ENCODE measurements at regions not wholly inside any gene's neighbourhood (a gene's known extent, or its start where the extent isn't known, plus 50 kb on each side); places are given as distances from the start of the nearest gene placed in this dataset.

- Histone ChIP-seq H3K4ac (replicated peaks; ENCODE audit: insufficient read length, low read depth, low read length) (no peak overlapping the region), H3K27ac (ENCODE audit: low read depth, low read length) (no peak overlapping the region), H2BK15ac (ENCODE audit: low read length) (no peak overlapping the region), H3K9ac (replicated peaks in 1 of 4; ENCODE audit: extremely low read depth in 1 of 4, low read depth in 3 of 4, low read length in 3 of 4) (no peak overlapping the region), H4K91ac (replicated peaks; ENCODE audit: insufficient read length, low read length) (no peak overlapping the region), H3K4me2 (ENCODE audit: insufficient read depth in 1 of 2, low read depth in 2 of 2, low read length in 2 of 2) (no peak overlapping the region), H4K5ac (ENCODE audit: insufficient read length, low read depth, low read length) (no peak overlapping the region), H3K56ac (replicated peaks; ENCODE audit: insufficient read length, low read depth, low read length) (no peak overlapping the region), H2BK5ac (ENCODE audit: low read depth, low read length) (no peak overlapping the region), H4K8ac (ENCODE audit: extremely low read depth, insufficient read depth, low read length) (no peak overlapping the region), H3K4me1 (replicated peaks in 1 of 4; ENCODE audit: control insufficient read depth in 3 of 4, insufficient read depth in 4 of 4, low read length in 3 of 4) (peaks cover 0 to 13% (median 6%) of the 10 kb centered on the region in 4 experiments; a peak in 4 of 7 replicates), H3K79me1 (ENCODE audit: low read depth, low read length) (no peaks in the 10 kb centered on the region), H3K27me3 (replicated peaks in 1 of 4; ENCODE audit: control insufficient read depth in 3 of 4, extremely low read depth in 1 of 4, insufficient read depth in 3 of 4, low read length in 3 of 4) (no peaks in the 10 kb centered on the region), H2BK12ac (ENCODE audit: low read depth, low read length) (no peak overlapping the region), H3K23me2 (ENCODE audit: low read depth, low read length) (peaks cover 4% of the 10 kb centered on the region; the same call in 1 of the 2 replicates), H3K14ac (ENCODE audit: insufficient read length) (no peak overlapping the region), H3K18ac (ENCODE audit: extremely low read depth, low read length) (no peak overlapping the region), H3K79me2 (ENCODE audit: control insufficient read depth in 1 of 2, insufficient read depth in 2 of 2, low read length in 2 of 2) (no peaks in the 10 kb centered on the region), H3K36me3 (ENCODE audit: control insufficient read depth in 2 of 4, insufficient read depth in 4 of 4, low read length in 3 of 4) (no peaks in the 10 kb centered on the region), H2AFZ (ENCODE audit: low read length) (no peak overlapping the region), H4K20me1 (replicated peaks in 1 of 2; ENCODE audit: control insufficient read depth in 1 of 2, insufficient read depth in 2 of 2, low read length in 2 of 2) (no peaks in the 10 kb centered on the region), H3K9me3 (ENCODE audit: insufficient read depth in 2 of 2, low read depth in 1 of 2, low read length in 1 of 2) (no peaks in the 10 kb centered on the region), H2BK20ac (ENCODE audit: low read length) (no peak overlapping the region), H2AK5ac (ENCODE audit: low read depth, low read length) (no peak overlapping the region), H3K23ac (ENCODE audit: insufficient read length) (no peak overlapping the region), H2BK120ac (replicated peaks; ENCODE audit: low read depth, low read length) (no peak overlapping the region), H3K4me3 (ENCODE audit: extremely low read depth in 1 of 4, insufficient read depth in 2 of 4, low read depth in 3 of 4, low read length in 4 of 4) (no peak overlapping the region)
- DNase-seq (ENCODE audit: low read depth in 1 of 2, low spot score in 2 of 2) (no peak), FAIRE-seq (no peak)
- WGBS, 2 experiments (ENCODE audit: extremely low coverage in 1 of 2, insufficient coverage in 1 of 2, insufficient read length in 1 of 2, insufficient replicate concordance in 2 of 2, low coverage in 1 of 2, low lambda C conversion rate in 2 of 2, missing lambda C conversion rate in 1 of 2): 83% methylated on average over 17 of the region's 18 CpGs; no CpG with 5 or more reads in 1 of the 2 experiments
- POLR2A ChIA-PET (ENCODE audit: partially characterized antibody): no interaction called here
- CTCF ChIA-PET (ENCODE audit: partially characterized antibody): interaction anchor here (1.4 to 1.7 kb wide), 3 partner anchors 10 to 31 kb away, joined by 3 to 4 read pairs (median 3); no protein-coding TSS in a partner anchor
- TF ChIP-seq RAD21 (IDR thresholded peaks at IDR 0.05 in 1 of 2, conservative IDR thresholded peaks at IDR 0.05 in 1 of 2; ENCODE audit: low read depth in 2 of 2, low read length in 2 of 2): no peak
- no peak for TF ChIP-seq SIRT6 (IDR thresholded peaks at IDR 0.05; ENCODE audit: low read length)
- TF ChIP-seq ZNF274 (IDR thresholded peaks at IDR 0.05; ENCODE audit: borderline replicate concordance, extremely low read depth, low read length): no peak
- TF ChIP-seq KDM5A (IDR thresholded peaks at IDR 0.05; ENCODE audit: low read length): no peak
- no peak for TF ChIP-seq SUZ12 (IDR thresholded peaks at IDR 0.05; ENCODE audit: low read length)
- no peak for TF ChIP-seq BRCA1 (IDR thresholded peaks at IDR 0.05; ENCODE audit: low read depth, low read length)
- no peak for TF ChIP-seq BCL11A (IDR thresholded peaks at IDR 0.05; ENCODE audit: low read depth in 2 of 2, low read length in 2 of 2)
- no peak for TF ChIP-seq TBP (IDR thresholded peaks at IDR 0.05; ENCODE audit: low read depth, low read length)
- no peak for TF ChIP-seq ATF2 (IDR thresholded peaks at IDR 0.05; ENCODE audit: low read length)
- TF ChIP-seq E2F6 (IDR thresholded peaks at IDR 0.05): no peak
These were observed 61.2 kb downstream of the DIO3 start for GRCh38 chr14:101622251-101623076.
